HFFc6 (cell line): ENCODE measurements at regions not wholly inside any gene's neighbourhood (a gene's known extent, or its start where the extent isn't known, plus 50 kb on each side); places are given as distances from the start of the nearest gene placed in this dataset.

Experiments
- DNase-seq: peaks from one replicate; pipeline ENCODE4 v3.0.0-alpha.2; 2018
- H3K27ac Mint-ChIP-seq: 2 replicates; pipeline ENCODE4 v1.8.0; 2020; ENCODE audit warnings: mild to moderate bottlenecking, mixed read lengths
- H3K27me3 Mint-ChIP-seq: 2 replicates; pipeline ENCODE4 v1.8.0; 2021; ENCODE audit warnings: mild to moderate bottlenecking, moderate library complexity, mixed read lengths; ENCODE audit not compliant: insufficient read depth
- H3K36me3 Mint-ChIP-seq: 2 replicates; pipeline ENCODE4 v1.8.0; 2021; ENCODE audit warnings: low read depth, mixed read lengths
- H3K4me1 Mint-ChIP-seq: 2 replicates; pipeline ENCODE4 v1.8.0; 2020; ENCODE audit warnings: low read depth, mixed read lengths
- H3K4me3 Mint-ChIP-seq: 2 replicates; pipeline ENCODE4 v1.8.0; 2020; ENCODE audit warnings: mild to moderate bottlenecking, moderate library complexity, mixed read lengths
- H3K9me3 Mint-ChIP-seq: 2 replicates; pipeline ENCODE4 v1.8.0; 2020; ENCODE audit warnings: mild to moderate bottlenecking, mixed read lengths
- CTCF ChIP-seq: fragments of 200-600 bp; sonication (generic); IDR thresholded peaks from 2 replicates; pipeline ENCODE4 v1.5.0; 2021; ENCODE audit warnings: antibody characterized with exemption, mild to moderate bottlenecking

GRCh38 chr3:99429502-99429901 is 208.9 kb upstream of the COL8A1 start:
- no peaks in the 10 kb centered on the region for H3K9me3 Mint-ChIP-seq
- H3K27ac Mint-ChIP-seq: no peak overlapping the region
- no peak for TF ChIP-seq CTCF
- H3K36me3 Mint-ChIP-seq: no peaks in the 10 kb centered on the region
- H3K4me1 Mint-ChIP-seq: peaks cover 33% of the 10 kb centered on the region
- H3K4me3 Mint-ChIP-seq: no peak overlapping the region
- DNase-seq: no peak
- no peaks in the 10 kb centered on the region for H3K27me3 Mint-ChIP-seq

GRCh38 chr3:99425930-99426329 is 212.5 kb upstream of the COL8A1 start:
- no peak for DNase-seq
- Mint-ChIP-seq H3K27me3 (no peaks in the 10 kb centered on the region), H3K4me3 (no peak overlapping the region), H3K4me1 (peaks cover 31% of the 10 kb centered on the region), H3K27ac (no peak overlapping the region), H3K36me3 (no peaks in the 10 kb centered on the region), H3K9me3 (no peaks in the 10 kb centered on the region)
- TF ChIP-seq CTCF: no peak

GRCh38 chr3:99419116-99419515 is 219.3 kb upstream of the COL8A1 start:
- Mint-ChIP-seq H3K4me1 (peaks cover 27% of the 10 kb centered on the region), H3K36me3 (no peaks in the 10 kb centered on the region; the same call in 1 of the 2 replicates), H3K27me3 (no peaks in the 10 kb centered on the region), H3K27ac (no peak overlapping the region), H3K9me3 (no peaks in the 10 kb centered on the region; the same call in 1 of the 2 replicates), H3K4me3 (no peak overlapping the region)
- no peak for TF ChIP-seq CTCF
- peak; percentile 20 for DNase-seq

- no peak overlapping the region for H3K27ac Mint-ChIP-seq
- no peak for TF ChIP-seq CTCF
- no peaks in the 10 kb centered on the region; the same call in 1 of the 2 replicates for H3K9me3 Mint-ChIP-seq
- DNase-seq: no peak
- H3K4me1 Mint-ChIP-seq: peaks cover 31% of the 10 kb centered on the region
- H3K36me3 Mint-ChIP-seq: no peaks in the 10 kb centered on the region; the same call in 1 of the 2 replicates
- H3K27me3 Mint-ChIP-seq: no peaks in the 10 kb centered on the region
- H3K4me3 Mint-ChIP-seq: no peak overlapping the region
These were observed 219.7 kb upstream of the COL8A1 start for GRCh38 chr3:99418709-99419108.

GRCh38 chr3:99418209-99418635 is 220.2 kb upstream of the COL8A1 start:
- H3K4me1 Mint-ChIP-seq: peaks cover 36% of the 10 kb centered on the region
- no peak for TF ChIP-seq CTCF
- no peak overlapping the region for H3K27ac Mint-ChIP-seq

GRCh38 chr3:99413504-99413903 is 224.9 kb upstream of the COL8A1 start:
- DNase-seq: peak; percentile 51
- Mint-ChIP-seq H3K4me1 (peaks cover 58% of the 10 kb centered on the region), H3K27ac (peak overlapping the region; percentile 53), H3K4me3 (peak overlapping the region; percentile 55), H3K36me3 (no peaks in the 10 kb centered on the region), H3K27me3 (no peaks in the 10 kb centered on the region), H3K9me3 (no peaks in the 10 kb centered on the region)
- TF ChIP-seq CTCF: no peak

More at GRCh38 chr3:99418209-99418635, 220.2 kb upstream of the COL8A1 start:
- no peak overlapping the region for H3K4me3 Mint-ChIP-seq
- no peaks in the 10 kb centered on the region; the same call in 1 of the 2 replicates for H3K9me3 Mint-ChIP-seq
- no peaks in the 10 kb centered on the region; the same call in 1 of the 2 replicates for H3K36me3 Mint-ChIP-seq
- no peaks in the 10 kb centered on the region for H3K27me3 Mint-ChIP-seq
- DNase-seq: no peak
